ENCODE measurements at regions not wholly inside any gene's neighbourhood (a gene's known extent, or its start where the extent isn't known, plus 50 kb on each side); places are given as distances from the start of the nearest gene placed in this dataset.

- Histone ChIP-seq H3K36me3 (ENCODE audit: insufficient read depth, low read length) (no peaks in the 10 kb centered on the region), H3K27me3 (ENCODE audit: insufficient read depth, low read length, poor library complexity) (no peaks in the 10 kb centered on the region), H3K4me2 (ENCODE audit: insufficient read depth, low read length) (no peak overlapping the region), H4K20me1 (ENCODE audit: insufficient read depth, low read length) (no peaks in the 10 kb centered on the region), H3K9me3 (ENCODE audit: insufficient read depth, low read length, severe bottlenecking) (no peaks in the 10 kb centered on the region), H3K27ac (ENCODE audit: low read length) (no peak overlapping the region), H3K79me2 (ENCODE audit: insufficient read depth, low read length) (no peaks in the 10 kb centered on the region), H2AFZ (ENCODE audit: low read depth, low read length) (no peak overlapping the region), H3K4me3 (ENCODE audit: low read depth in 1 of 2, low read length in 2 of 2) (no peak overlapping the region), H3K9ac (ENCODE audit: low read depth, low read length) (no peak overlapping the region), H3K4me1 (ENCODE audit: insufficient read depth, low read length) (peaks cover 8% of the 10 kb centered on the region)
- no peak for ATAC-seq (ENCODE audit: insufficient read depth, low read depth)
- TF ChIP-seq EZH2 (IDR thresholded peaks at IDR 0.05; ENCODE audit: borderline replicate concordance, low read depth, low read length, severe bottlenecking) (no peak), CTCF (IDR thresholded peaks at IDR 0.05; ENCODE audit: borderline replicate concordance, extremely low read depth, low read length, poor library complexity, severe bottlenecking) (no peak)
- DNase-seq = no peak
These were observed 102.4 kb upstream of the KLF6 start for GRCh38 chr10:3887404-3887803.

GRCh38 chr10:3886641-3887251 lies 101.7 kb upstream of the KLF6 start:
- no peaks in the 10 kb centered on the region for H3K79me2 ChIP-seq (ENCODE audit: insufficient read depth, low read length)
- no peak overlapping the region for H3K4me3 ChIP-seq (ENCODE audit: low read depth in 1 of 2, low read length in 2 of 2)
- no peaks in the 10 kb centered on the region for H3K9me3 ChIP-seq (ENCODE audit: insufficient read depth, low read length, severe bottlenecking)
- ATAC-seq (ENCODE audit: insufficient read depth, low read depth) (no peak), DNase-seq (no peak)
- H3K4me2 ChIP-seq (ENCODE audit: insufficient read depth, low read length) = no peak overlapping the region
- no peaks in the 10 kb centered on the region for H3K36me3 ChIP-seq (ENCODE audit: insufficient read depth, low read length)
- no peak overlapping the region for H2AFZ ChIP-seq (ENCODE audit: low read depth, low read length)
- no peak overlapping the region for H3K27ac ChIP-seq (ENCODE audit: low read length)
- H3K9ac ChIP-seq (ENCODE audit: low read depth, low read length) = no peak overlapping the region
- TF ChIP-seq EZH2 (IDR thresholded peaks at IDR 0.05; ENCODE audit: borderline replicate concordance, low read depth, low read length, severe bottlenecking) (no peak), CTCF (IDR thresholded peaks at IDR 0.05; ENCODE audit: borderline replicate concordance, extremely low read depth, low read length, poor library complexity, severe bottlenecking) (no peak)
- no peaks in the 10 kb centered on the region for H3K27me3 ChIP-seq (ENCODE audit: insufficient read depth, low read length, poor library complexity)
- peaks cover 1% of the 10 kb centered on the region; the same call in 1 of the 2 replicates for H3K4me1 ChIP-seq (ENCODE audit: insufficient read depth, low read length)
- no peaks in the 10 kb centered on the region for H4K20me1 ChIP-seq (ENCODE audit: insufficient read depth, low read length)

GRCh38 chr10:3886191-3886590 lies 101.2 kb upstream of the KLF6 start:
- no peaks in the 10 kb centered on the region for H4K20me1 ChIP-seq (ENCODE audit: insufficient read depth, low read length)
- no peaks in the 10 kb centered on the region for H3K9me3 ChIP-seq (ENCODE audit: insufficient read depth, low read length, severe bottlenecking)
- H3K4me3 ChIP-seq (ENCODE audit: low read depth in 1 of 2, low read length in 2 of 2) = no peak overlapping the region
- H3K27ac ChIP-seq (ENCODE audit: low read length) = no peak overlapping the region
- H3K36me3 ChIP-seq (ENCODE audit: insufficient read depth, low read length) = no peaks in the 10 kb centered on the region
- H3K27me3 ChIP-seq (ENCODE audit: insufficient read depth, low read length, poor library complexity) = no peaks in the 10 kb centered on the region
- no peak overlapping the region for H3K4me2 ChIP-seq (ENCODE audit: insufficient read depth, low read length)
- no peaks in the 10 kb centered on the region for H3K4me1 ChIP-seq (ENCODE audit: insufficient read depth, low read length)
- no peak overlapping the region for H3K9ac ChIP-seq (ENCODE audit: low read depth, low read length)
- ATAC-seq (ENCODE audit: insufficient read depth, low read depth) (no peak), DNase-seq (no peak)
- TF ChIP-seq EZH2 (IDR thresholded peaks at IDR 0.05; ENCODE audit: borderline replicate concordance, low read depth, low read length, severe bottlenecking) (no peak), CTCF (IDR thresholded peaks at IDR 0.05; ENCODE audit: borderline replicate concordance, extremely low read depth, low read length, poor library complexity, severe bottlenecking) (no peak)
- H2AFZ ChIP-seq (ENCODE audit: low read depth, low read length) = no peak overlapping the region
- no peaks in the 10 kb centered on the region for H3K79me2 ChIP-seq (ENCODE audit: insufficient read depth, low read length)

Measured in DND-41 (cell line).